ENCODE measurements at regions not wholly inside any gene's neighbourhood (a gene's known extent, or its start where the extent isn't known, plus 50 kb on each side); places are given as distances from the start of the nearest gene placed in this dataset.

- no peak for TF ChIP-seq CTCF (IDR thresholded peaks at IDR 0.05; ENCODE audit: low read depth, low read length)
- TF ChIP-seq MYC (IDR thresholded peaks at IDR 0.05; ENCODE audit: low read depth, low read length): no peak
Measured at GRCh38 chr6:88477413-88477812, 311.3 kb upstream of the CNR1 start.
